ENCODE measurements at regions not wholly inside any gene's neighbourhood (a gene's known extent, or its start where the extent isn't known, plus 50 kb on each side); places are given as distances from the start of the nearest gene placed in this dataset.

DNA sequence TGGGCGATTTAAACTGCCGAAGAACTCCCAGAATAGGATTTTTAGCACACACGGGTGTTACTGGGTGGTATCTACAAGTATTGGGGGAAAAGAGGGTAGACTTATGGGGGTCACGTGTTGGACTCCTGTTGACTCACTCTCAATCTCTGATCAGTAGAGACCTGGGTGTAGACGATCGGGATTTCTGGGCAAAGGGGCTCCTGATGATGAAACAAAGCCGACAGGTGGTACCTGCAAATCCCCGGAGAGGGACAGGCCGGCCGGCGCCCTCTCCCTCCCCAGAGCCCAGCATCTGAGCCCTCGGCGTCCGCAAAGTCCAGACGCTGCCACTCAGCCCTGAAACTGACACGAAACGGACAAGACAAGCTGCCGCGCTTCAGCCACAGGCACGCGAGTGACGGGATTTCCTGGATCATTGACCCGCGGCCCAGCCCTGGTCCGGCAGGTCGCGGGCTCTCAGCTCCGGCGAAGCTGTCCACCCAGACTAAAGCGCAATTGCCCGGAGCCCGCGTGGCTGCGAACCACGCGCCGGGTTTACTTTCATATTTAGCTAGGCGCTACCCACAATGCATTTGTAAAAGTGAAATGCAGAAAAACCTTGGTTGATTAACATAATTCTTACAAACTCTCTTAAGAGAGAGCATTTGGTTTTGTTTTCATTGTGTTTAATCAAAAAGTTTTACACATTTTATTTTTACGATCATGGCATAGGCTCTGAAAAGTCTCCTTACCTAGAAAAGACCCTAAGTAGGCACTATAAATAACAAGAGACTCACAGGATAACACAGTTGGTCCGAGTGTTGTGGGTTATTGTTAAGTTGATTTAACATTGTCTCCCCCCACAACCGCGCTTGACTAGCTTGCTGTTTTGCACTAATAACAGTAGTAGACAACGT, 56.9 kb upstream of the EZH2 start:
- no peaks in the 10 kb centered on the region; a peak in 1 of 5 replicates for H3K27me3 ChIP-seq (ENCODE audit: control insufficient read depth in 1 of 2, insufficient read depth in 2 of 2, low read length in 2 of 2)
- ATAC-seq (peak; percentile 87), DNase-seq (ENCODE audit: low spot score) (peak; percentile 72), FAIRE-seq (peak; percentile 63)
- H3K27ac ChIP-seq (ENCODE audit: extremely low read length, insufficient read depth, low read length), result peak overlapping the region; percentile 84
- WGBS (ENCODE audit: low lambda C conversion rate), result 1% methylated on average over 10 of the region's 43 CpGs
- H3K36me3 ChIP-seq (replicated peaks in 1 of 2; ENCODE audit: control insufficient read depth in 1 of 2, insufficient read depth in 2 of 2, low read length in 2 of 2), result no peaks in the 10 kb centered on the region
- peaks cover 16% of the 10 kb centered on the region; the same call in 1 of the 2 replicates for H3K4me1 ChIP-seq (ENCODE audit: insufficient read depth, low read length)
- H3K9me3 ChIP-seq (ENCODE audit: low read length), result no peaks in the 10 kb centered on the region
- peak overlapping the region; percentile 93 for H3K4me2 ChIP-seq (ENCODE audit: low read depth, low read length)
- H3K9ac ChIP-seq (ENCODE audit: insufficient read depth, low read depth, low read length), result peak overlapping the region; percentile 85
- H2AFZ ChIP-seq (ENCODE audit: low read length), result peak overlapping the region; percentile 95
- no peaks in the 10 kb centered on the region for H3K79me2 ChIP-seq (ENCODE audit: insufficient read depth, low read length)
- no peaks in the 10 kb centered on the region for H4K20me1 ChIP-seq (ENCODE audit: insufficient read depth, low read length)
- intact Hi-C loops (cut with micrococcal nuclease; ENCODE audit: unreplicated experiment) (loop anchor here (1.0 to 2.0 kb wide), 2 partner anchors 22 to 58 kb away; no protein-coding TSS in a partner anchor), in situ Hi-C loops (cut with HindIII; ENCODE audit: extremely low pct_ligation_motif_present, low pct_unique_long_range_greater_than_20kb) (no loop called here)
- POLR2A ChIA-PET, result interaction anchor here (0.6 to 1.5 kb wide), 8 partner anchors 18 to 241 kb away, joined by 3 to 7 read pairs (median 5); no protein-coding TSS in a partner anchor
- BruUV-seq (replicated peaks), result TSS peak; percentile 84
- H3K4me3 ChIP-seq (replicated peaks in 1 of 3; ENCODE audit: insufficient read depth in 1 of 3, low read depth in 2 of 3, low read length in 3 of 3), result peak overlapping the region; percentile 81 to 91 (median 88)
- CTCF ChIA-PET (ENCODE audit: low intra/inter-chr PET ratio, low total read pairs), result no interaction called here
- TF ChIP-seq TBP (CRISPR knock-in tag; IDR thresholded peaks at IDR 0.05) (no peak), STAG1 (CRISPR knock-in tag; IDR thresholded peaks at IDR 0.05) (0 out of 2 replicates have a peak, but pooled peaks have one; percentile 11), ETV6 (CRISPR knock-in tag; conservative IDR thresholded peaks at IDR 0.05) (0 out of 2 replicates have a peak, but pooled peaks have one; percentile 19), SATB2 (CRISPR knock-in tag; IDR thresholded peaks at IDR 0.05) (0 out of 2 replicates have a peak, but pooled peaks have one; percentile 38), ZNF660 (CRISPR knock-in tag; IDR thresholded peaks at IDR 0.05; ENCODE audit: borderline replicate concordance, low read depth) (no peak), SETDB1 (CRISPR knock-in tag; IDR thresholded peaks at IDR 0.05; ENCODE audit: borderline replicate concordance) (no peak), ZNF138 (CRISPR knock-in tag; IDR thresholded peaks at IDR 0.05; ENCODE audit: low read depth) (peak; percentile 52; the same call in 1 of the 2 replicates), HMG20B (CRISPR knock-in tag; conservative IDR thresholded peaks at IDR 0.05) (no peak), CCDC6 (CRISPR knock-in tag; IDR thresholded peaks at IDR 0.05) (no peak), PCBP2 (optimal IDR thresholded peaks at IDR 0.05; ENCODE audit: low read depth, low read length, poor library complexity, severe bottlenecking) (no peak), CENPBD1 (CRISPR knock-in tag; IDR thresholded peaks at IDR 0.05; ENCODE audit: borderline replicate concordance, low read depth) (no peak), THAP11 (CRISPR knock-in tag; IDR thresholded peaks at IDR 0.05) (peak; percentile 22), SIN3A (IDR thresholded peaks at IDR 0.05; ENCODE audit: borderline replicate concordance, low read depth, low read length) (peak; percentile 52; the same call in 1 of the 2 replicates), ZNF333 (CRISPR knock-in tag; IDR thresholded peaks at IDR 0.05; ENCODE audit: borderline replicate concordance) (no peak), RCOR2 (CRISPR knock-in tag; IDR thresholded peaks at IDR 0.05) (no peak), CHD2 (IDR thresholded peaks at IDR 0.05; ENCODE audit: low read depth, low read length) (no peak), FOXO1 (CRISPR knock-in tag; IDR thresholded peaks at IDR 0.05) (no peak), KDM1A (CRISPR knock-in tag; IDR thresholded peaks at IDR 0.05) (no peak), ZBTB7B (CRISPR knock-in tag; IDR thresholded peaks at IDR 0.05) (no peak), ZNF607 (CRISPR knock-in tag; IDR thresholded peaks at IDR 0.05; ENCODE audit: borderline replicate concordance) (peak; percentile 78; the same call in 1 of the 2 replicates)
- TF ChIP-seq, protein P1, sequence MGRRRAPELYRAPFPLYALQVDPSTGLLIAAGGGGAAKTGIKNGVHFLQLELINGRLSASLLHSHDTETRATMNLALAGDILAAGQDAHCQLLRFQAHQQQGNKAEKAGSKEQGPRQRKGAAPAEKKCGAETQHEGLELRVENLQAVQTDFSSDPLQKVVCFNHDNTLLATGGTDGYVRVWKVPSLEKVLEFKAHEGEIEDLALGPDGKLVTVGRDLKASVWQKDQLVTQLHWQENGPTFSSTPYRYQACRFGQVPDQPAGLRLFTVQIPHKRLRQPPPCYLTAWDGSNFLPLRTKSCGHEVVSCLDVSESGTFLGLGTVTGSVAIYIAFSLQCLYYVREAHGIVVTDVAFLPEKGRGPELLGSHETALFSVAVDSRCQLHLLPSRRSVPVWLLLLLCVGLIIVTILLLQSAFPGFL (CRISPR knock-in tag; IDR thresholded peaks at IDR 0.05), result no peak
- TF ChIP-seq, protein P2, sequence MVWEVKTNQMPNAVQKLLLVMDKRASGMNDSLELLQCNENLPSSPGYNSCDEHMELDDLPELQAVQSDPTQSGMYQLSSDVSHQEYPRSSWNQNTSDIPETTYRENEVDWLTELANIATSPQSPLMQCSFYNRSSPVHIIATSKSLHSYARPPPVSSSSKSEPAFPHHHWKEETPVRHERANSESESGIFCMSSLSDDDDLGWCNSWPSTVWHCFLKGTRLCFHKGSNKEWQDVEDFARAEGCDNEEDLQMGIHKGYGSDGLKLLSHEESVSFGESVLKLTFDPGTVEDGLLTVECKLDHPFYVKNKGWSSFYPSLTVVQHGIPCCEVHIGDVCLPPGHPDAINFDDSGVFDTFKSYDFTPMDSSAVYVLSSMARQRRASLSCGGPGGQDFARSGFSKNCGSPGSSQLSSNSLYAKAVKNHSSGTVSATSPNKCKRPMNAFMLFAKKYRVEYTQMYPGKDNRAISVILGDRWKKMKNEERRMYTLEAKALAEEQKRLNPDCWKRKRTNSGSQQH (CRISPR knock-in tag; IDR thresholded peaks at IDR 0.05; ENCODE audit: low read depth), result no peak
